ENCODE measurements at regions not wholly inside any gene's neighbourhood (a gene's known extent, or its start where the extent isn't known, plus 50 kb on each side); places are given as distances from the start of the nearest gene placed in this dataset.

DNA sequence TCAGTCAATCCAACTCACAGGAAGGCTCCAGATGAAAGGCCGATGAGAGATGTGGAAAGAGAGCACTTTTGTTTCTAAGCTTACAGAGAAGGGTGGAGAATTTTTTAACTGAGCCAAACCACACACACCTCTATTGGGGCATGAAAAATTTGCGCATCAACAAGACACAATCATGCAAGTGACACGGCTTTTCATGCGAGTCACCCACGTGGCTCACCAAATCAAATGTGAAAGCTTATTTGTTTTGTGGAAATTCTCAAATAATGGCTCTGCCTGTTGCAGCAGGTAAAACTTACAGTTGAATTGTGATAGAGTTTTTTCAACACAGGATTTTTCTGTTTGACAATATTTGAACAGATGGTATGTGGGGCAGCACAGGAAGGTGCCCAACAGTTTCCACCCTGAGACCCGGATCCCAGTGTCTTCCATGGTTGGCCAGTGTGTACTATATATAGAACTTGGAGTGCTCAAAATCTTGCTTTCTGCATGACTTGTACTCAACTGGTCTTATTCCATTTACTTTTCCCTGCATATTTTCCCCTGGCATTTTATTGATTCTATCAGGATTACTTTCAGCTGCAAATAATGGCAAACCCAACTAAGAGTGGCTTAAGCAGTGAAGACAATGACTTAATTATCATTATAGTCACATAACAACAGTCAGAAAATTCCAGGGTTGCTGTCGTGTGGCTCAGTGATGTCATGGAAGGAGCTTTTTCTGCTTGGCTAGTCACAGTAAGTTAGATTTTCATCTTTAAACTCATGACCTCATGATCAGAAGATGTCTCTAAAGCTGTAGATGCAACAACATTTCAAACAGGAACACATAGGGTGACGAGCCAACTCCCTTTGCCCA lies 90.6 kb upstream of the SIM2 start:
- no peaks in the 10 kb centered on the region for H3F3A ChIP-seq (ENCODE audit: low read depth)
- no peaks in the 10 kb centered on the region for H3K9me3 ChIP-seq (ENCODE audit: insufficient read depth, low read depth, low read length)
- H3K79me2 ChIP-seq (ENCODE audit: insufficient read depth, low read length) = no peaks in the 10 kb centered on the region
- H3K9ac ChIP-seq (ENCODE audit: low read depth, low read length, poor library complexity, severe bottlenecking) = no peak overlapping the region
- H3K27me3 ChIP-seq (ENCODE audit: insufficient read depth, low read length, poor library complexity, severe bottlenecking) = no peaks in the 10 kb centered on the region
- H3K4me3 ChIP-seq (ENCODE audit: low read length, poor library complexity, severe bottlenecking) = no peak overlapping the region
- H2AFZ ChIP-seq (ENCODE audit: low read length) = no peak overlapping the region
- H4K20me1 ChIP-seq (ENCODE audit: insufficient read depth, low read length, poor library complexity, severe bottlenecking) = no peaks in the 10 kb centered on the region
- peaks cover 3% of the 10 kb centered on the region for H3K4me1 ChIP-seq (ENCODE audit: insufficient read depth, low read length, poor library complexity, severe bottlenecking)
- H3K4me2 ChIP-seq (ENCODE audit: low read depth, low read length, poor library complexity, severe bottlenecking) = no peak overlapping the region
- TF ChIP-seq, protein P1, sequence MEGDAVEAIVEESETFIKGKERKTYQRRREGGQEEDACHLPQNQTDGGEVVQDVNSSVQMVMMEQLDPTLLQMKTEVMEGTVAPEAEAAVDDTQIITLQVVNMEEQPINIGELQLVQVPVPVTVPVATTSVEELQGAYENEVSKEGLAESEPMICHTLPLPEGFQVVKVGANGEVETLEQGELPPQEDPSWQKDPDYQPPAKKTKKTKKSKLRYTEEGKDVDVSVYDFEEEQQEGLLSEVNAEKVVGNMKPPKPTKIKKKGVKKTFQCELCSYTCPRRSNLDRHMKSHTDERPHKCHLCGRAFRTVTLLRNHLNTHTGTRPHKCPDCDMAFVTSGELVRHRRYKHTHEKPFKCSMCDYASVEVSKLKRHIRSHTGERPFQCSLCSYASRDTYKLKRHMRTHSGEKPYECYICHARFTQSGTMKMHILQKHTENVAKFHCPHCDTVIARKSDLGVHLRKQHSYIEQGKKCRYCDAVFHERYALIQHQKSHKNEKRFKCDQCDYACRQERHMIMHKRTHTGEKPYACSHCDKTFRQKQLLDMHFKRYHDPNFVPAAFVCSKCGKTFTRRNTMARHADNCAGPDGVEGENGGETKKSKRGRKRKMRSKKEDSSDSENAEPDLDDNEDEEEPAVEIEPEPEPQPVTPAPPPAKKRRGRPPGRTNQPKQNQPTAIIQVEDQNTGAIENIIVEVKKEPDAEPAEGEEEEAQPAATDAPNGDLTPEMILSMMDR (conservative IDR thresholded peaks at IDR 0.05; ENCODE audit: low read length) = no peak
- TF ChIP-seq EZH2phosphoT487 (IDR thresholded peaks at IDR 0.05; ENCODE audit: borderline replicate concordance) = no peak
- no peaks in the 10 kb centered on the region for H3K9me2 ChIP-seq (replicated peaks; ENCODE audit: low read depth, low read length)
- no peaks in the 10 kb centered on the region for H3K36me3 ChIP-seq (ENCODE audit: insufficient read depth, low read length)

DNA sequence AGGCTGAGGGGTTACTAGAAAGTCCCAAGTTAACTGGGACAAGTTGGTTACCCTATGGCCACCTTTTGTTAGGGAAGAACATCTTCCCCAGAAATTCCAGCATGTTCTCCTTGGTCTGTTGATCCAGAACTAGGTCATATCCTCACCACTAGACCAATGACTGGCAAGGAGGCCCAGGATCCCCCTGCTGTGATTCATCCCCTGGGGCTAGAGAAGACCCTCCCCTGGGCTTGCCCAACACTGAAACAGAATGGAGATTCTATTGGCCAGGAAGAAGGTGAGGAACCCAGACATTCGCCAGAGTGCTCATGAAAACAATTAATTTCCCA lies 90.1 kb upstream of the SIM2 start:
- no peaks in the 10 kb centered on the region for H3K79me2 ChIP-seq (ENCODE audit: insufficient read depth, low read length)
- H3K36me3 ChIP-seq (ENCODE audit: insufficient read depth, low read length) = no peaks in the 10 kb centered on the region
- no peak overlapping the region for H3K4me2 ChIP-seq (ENCODE audit: low read depth, low read length, poor library complexity, severe bottlenecking)
- no peaks in the 10 kb centered on the region for H3K4me1 ChIP-seq (ENCODE audit: insufficient read depth, low read length, poor library complexity, severe bottlenecking)
- H2AFZ ChIP-seq (ENCODE audit: low read length) = no peak overlapping the region
- H3K9ac ChIP-seq (ENCODE audit: low read depth, low read length, poor library complexity, severe bottlenecking) = no peak overlapping the region
- TF ChIP-seq, protein P1 (conservative IDR thresholded peaks at IDR 0.05; ENCODE audit: low read length) = no peak
- no peak for TF ChIP-seq EZH2phosphoT487 (IDR thresholded peaks at IDR 0.05; ENCODE audit: borderline replicate concordance)
- no peaks in the 10 kb centered on the region for H3K27me3 ChIP-seq (ENCODE audit: insufficient read depth, low read length, poor library complexity, severe bottlenecking)
- no peaks in the 10 kb centered on the region for H4K20me1 ChIP-seq (ENCODE audit: insufficient read depth, low read length, poor library complexity, severe bottlenecking)
- H3K9me3 ChIP-seq (ENCODE audit: insufficient read depth, low read depth, low read length) = no peaks in the 10 kb centered on the region
- no peaks in the 10 kb centered on the region for H3F3A ChIP-seq (ENCODE audit: low read depth)
- no peak overlapping the region for H3K4me3 ChIP-seq (ENCODE audit: low read length, poor library complexity, severe bottlenecking)
- H3K9me2 ChIP-seq (replicated peaks; ENCODE audit: low read depth, low read length) = no peaks in the 10 kb centered on the region

DNA sequence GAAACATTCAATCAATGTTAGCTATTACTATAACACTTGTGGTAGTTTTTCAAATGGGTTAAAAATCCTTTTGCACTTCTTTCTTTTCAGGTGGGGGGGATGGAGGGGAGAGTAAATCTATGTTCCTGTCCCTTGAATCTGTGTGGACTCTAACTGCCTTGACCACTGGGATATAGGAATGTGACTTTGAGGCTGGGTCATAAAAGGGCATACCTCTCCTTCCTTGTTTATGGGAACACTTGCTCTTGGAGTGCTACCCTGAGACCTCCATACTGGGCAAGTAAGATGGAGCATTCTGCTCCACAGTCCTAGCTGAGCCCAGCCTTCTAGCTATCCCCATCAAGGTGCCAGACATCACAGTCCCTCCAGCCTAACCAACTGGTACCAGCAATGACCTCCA lies 89.3 kb upstream of the SIM2 start:
- Histone ChIP-seq H4K20me1 (ENCODE audit: insufficient read depth, low read length, poor library complexity, severe bottlenecking) (no peaks in the 10 kb centered on the region), H2AFZ (ENCODE audit: low read length) (no peak overlapping the region), H3K4me3 (ENCODE audit: low read length, poor library complexity, severe bottlenecking) (no peak overlapping the region), H3F3A (ENCODE audit: low read depth) (no peaks in the 10 kb centered on the region), H3K27me3 (ENCODE audit: insufficient read depth, low read length, poor library complexity, severe bottlenecking) (no peaks in the 10 kb centered on the region), H3K4me1 (ENCODE audit: insufficient read depth, low read length, poor library complexity, severe bottlenecking) (no peaks in the 10 kb centered on the region), H3K36me3 (ENCODE audit: insufficient read depth, low read length) (no peaks in the 10 kb centered on the region), H3K9me2 (replicated peaks; ENCODE audit: low read depth, low read length) (no peaks in the 10 kb centered on the region), H3K4me2 (ENCODE audit: low read depth, low read length, poor library complexity, severe bottlenecking) (no peak overlapping the region), H3K9me3 (ENCODE audit: insufficient read depth, low read depth, low read length) (no peaks in the 10 kb centered on the region), H3K9ac (ENCODE audit: low read depth, low read length, poor library complexity, severe bottlenecking) (no peak overlapping the region), H3K79me2 (ENCODE audit: insufficient read depth, low read length) (no peaks in the 10 kb centered on the region)
- TF ChIP-seq, protein P1 (conservative IDR thresholded peaks at IDR 0.05; ENCODE audit: low read length) = no peak
- TF ChIP-seq EZH2phosphoT487 (IDR thresholded peaks at IDR 0.05; ENCODE audit: borderline replicate concordance) = no peak
